GM20000 (cell line): ENCODE measurements at regions not wholly inside any gene's neighbourhood (a gene's known extent, or its start where the extent isn't known, plus 50 kb on each side); places are given as distances from the start of the nearest gene placed in this dataset.
"Not testable (repeated sequence)": the region's sequence is repeated elsewhere in the genome, so short reads cannot be mapped to it uniquely, and the experiment has no call there.

ENCODE experiments used
- DNase-seq: peaks from one replicate; pipeline ENCODE4 v3.0.0; 2012; ENCODE audit warnings: low spot score
- TF ChIP-seq, protein P1 (sequence below): IDR thresholded peaks from 2 replicates; pipeline ENCODE4 v1.5.1; 2012; ENCODE audit warnings: mild to moderate bottlenecking, control low read depth; ENCODE audit errors: extremely low read depth, missing control alignments

DNA sequence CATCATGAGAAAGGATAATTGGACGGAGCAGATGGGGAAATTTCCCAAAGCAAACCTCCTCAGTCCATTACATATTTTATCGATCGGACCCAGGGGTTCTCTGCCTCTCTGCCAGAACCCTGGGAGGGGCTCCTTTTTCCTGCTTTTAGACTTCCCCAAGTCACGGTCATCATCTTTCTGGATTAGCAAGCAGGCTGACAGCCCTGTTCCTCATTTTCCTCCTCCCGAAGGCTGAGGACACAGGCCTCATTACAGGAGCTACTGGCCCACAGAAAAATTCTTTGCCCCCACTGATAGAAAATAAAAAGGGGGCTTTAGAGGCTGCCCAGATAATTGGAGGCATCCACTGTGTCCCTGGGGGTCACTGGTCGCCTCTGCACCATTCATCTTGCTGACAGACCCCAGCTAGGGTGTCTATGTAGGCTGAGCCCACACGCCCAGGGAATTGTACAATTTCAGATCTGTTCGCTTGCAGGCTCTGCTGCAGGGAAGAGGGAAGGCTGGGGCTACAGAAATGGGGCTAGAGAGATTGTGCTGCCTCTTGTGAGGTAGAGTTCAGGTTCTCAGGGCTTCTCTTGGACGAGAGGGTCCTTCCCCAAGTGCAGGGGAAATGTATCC is 125.7 kb upstream of the SDK1 start:
- TF ChIP-seq, protein P1, sequence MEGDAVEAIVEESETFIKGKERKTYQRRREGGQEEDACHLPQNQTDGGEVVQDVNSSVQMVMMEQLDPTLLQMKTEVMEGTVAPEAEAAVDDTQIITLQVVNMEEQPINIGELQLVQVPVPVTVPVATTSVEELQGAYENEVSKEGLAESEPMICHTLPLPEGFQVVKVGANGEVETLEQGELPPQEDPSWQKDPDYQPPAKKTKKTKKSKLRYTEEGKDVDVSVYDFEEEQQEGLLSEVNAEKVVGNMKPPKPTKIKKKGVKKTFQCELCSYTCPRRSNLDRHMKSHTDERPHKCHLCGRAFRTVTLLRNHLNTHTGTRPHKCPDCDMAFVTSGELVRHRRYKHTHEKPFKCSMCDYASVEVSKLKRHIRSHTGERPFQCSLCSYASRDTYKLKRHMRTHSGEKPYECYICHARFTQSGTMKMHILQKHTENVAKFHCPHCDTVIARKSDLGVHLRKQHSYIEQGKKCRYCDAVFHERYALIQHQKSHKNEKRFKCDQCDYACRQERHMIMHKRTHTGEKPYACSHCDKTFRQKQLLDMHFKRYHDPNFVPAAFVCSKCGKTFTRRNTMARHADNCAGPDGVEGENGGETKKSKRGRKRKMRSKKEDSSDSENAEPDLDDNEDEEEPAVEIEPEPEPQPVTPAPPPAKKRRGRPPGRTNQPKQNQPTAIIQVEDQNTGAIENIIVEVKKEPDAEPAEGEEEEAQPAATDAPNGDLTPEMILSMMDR: no peak
- no peak for DNase-seq

DNA sequence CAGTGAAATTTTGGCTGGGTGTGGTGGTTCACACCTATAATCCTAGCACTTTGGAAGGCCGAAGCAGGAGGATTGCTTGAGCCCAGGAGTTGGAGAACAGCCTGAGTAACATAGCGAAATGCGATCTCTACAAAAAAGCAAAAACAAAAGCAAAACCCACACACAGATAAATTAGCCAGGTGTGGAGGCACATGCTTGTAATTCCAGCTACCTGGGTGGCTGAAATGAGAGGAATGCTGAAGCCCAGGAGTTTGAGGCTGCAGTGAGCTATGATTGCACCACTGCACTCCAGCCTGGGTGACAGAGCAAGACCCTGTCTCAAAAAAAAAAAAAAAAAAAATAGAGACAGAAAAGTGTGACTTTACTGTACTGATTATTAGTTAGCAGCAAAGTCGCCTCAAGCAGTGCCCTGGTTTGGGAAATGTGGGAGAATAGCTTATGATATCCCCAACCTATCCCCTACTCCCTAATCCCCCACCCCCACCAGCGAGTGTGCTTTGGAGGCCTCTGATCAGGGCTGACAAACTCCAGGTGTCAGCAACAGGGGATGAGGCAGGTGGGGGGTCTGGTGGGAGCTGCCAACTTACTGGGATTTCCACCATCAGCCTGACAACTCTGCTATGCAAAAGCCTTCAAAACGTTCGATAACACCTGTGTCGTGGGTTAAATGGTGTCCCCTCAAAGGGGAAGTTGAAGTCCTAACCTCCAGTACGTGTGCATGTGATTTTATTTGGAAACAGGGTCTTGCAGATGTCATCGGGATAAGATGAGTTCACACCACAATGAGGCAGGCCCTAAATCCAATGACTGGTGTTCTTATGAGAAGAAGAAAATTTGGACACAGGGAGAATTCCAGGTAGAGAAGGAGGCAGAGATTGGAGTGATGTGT is 124.7 kb upstream of the SDK1 start:
- TF ChIP-seq, protein P1: no peak
- DNase-seq: no peak

DNA sequence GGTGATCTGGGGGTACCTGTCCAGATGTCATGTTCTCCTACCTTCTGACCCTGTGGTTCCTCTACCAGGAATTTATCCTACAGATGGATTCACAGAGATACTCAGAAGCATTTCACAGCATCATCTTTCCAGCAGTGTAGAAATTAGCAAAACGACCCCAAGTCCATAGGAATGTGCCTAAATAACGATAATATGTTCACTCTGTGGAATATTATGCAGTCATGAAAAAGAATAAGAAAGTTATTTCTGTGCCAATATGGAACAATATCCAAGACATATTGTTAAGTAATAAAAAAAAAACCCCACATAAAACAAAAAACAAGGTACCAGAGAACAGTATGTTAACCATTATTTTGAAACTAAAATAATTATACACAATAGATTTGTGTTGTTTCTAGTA is 123.8 kb upstream of the SDK1 start:
- DNase-seq: no peak
- TF ChIP-seq, protein P1: no peak

DNA sequence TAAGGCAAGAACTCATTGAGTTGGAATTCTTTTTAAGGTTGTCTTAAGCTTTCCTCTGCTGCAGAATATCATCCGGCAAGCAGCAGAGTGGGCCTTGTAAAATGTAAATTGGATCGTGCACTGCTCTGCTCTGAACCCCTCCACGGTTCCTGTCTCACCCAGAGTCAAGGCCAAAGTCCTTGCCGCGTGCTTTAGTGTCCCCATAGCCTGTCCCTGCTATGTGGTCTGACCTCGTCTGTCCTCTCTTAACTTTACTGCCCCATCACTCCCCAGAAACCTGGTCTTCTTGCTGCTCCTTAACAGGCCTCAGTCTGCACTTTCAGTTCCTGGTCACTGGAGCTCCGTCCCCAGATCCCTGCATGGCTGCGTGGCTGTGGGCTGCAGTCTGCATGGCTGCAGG is 121.6 kb upstream of the SDK1 start:
- DNase-seq: no peak
- TF ChIP-seq, protein P1: no peak

DNA sequence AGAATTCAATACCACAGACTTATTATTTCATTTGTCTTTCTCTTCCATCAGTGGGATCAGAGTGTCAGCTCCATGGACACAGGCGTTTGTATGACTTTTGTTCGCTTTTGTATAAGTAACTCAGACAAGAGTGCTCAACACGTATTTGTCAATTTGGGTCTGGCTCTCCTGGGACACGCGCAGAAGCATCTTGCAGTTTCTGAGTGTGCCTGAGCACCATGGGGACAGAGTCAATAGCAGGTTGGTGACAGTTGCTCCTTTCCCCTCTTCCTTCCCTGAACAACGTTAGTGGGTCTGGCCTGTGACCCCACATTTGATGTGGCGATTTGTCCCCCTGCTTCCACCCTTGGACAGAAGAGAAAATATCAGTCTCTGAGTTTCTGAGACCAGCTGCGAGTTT is 120.4 kb upstream of the SDK1 start:
- TF ChIP-seq, protein P1: no peak
- no peak for DNase-seq

DNA sequence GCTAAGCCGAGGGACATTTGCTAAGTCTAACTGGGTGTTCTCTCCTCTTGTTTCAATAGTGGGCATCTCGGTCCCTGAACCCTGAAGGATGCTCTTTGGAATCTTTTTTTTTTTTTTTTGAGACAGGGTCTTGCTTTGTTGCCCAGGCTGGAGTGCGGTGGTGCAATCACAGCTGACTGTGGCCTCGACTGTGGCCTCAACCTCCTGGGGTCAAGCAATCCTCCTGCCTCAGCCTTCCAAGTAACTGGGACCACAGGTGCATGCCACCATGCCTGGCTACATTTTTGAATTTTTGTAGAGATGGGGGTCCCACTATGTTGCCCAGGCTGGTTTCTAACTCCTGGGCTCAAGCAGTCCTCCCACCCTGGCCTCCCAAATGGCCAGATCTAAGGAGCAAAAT is 119.0 kb upstream of the SDK1 start:
- not testable (repeated sequence) for DNase-seq

DNA sequence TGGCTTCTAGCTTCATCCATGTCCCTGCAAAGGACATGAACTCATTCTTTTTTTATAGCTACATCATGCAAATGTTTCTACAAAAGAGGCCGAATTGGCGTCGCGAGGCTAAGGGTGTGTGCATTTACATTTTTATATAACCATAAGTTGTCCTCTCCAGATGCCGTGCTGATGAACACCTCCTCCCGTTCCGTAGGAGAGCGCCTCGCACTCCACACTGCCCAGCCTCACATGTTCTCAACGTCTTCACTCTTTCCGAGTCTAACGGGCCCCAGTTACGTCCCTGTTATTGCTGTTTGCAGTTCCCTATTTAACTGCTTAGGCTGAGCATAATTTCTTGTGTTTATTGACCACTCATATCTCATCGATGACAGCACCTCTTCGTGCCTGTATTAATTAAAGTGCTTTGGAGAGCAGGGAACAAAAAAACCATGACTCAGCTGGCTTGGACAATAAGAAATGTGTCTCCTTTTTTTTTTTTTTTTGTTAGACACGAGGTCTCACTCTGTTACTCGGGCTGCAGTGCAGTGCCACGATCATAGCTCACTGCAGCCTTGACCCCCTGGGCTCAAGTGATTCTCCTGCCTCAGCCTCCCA is 113.5 kb upstream of the SDK1 start:
- TF ChIP-seq, protein P1: no peak
- no peak for DNase-seq
